ENCODE measurements at regions not wholly inside any gene's neighbourhood (a gene's known extent, or its start where the extent isn't known, plus 50 kb on each side); places are given as distances from the start of the nearest gene placed in this dataset.
"Not testable (repeated sequence)": the region's sequence is repeated elsewhere in the genome, so short reads cannot be mapped to it uniquely, and the experiment has no call there.

GRCh38 chr15:61376961-61377360 is 147.9 kb upstream of the RORA start:
- DNase-seq (ENCODE audit: low spot score) (no peak), ATAC-seq (no peak)

GRCh38 chr15:61376516-61376915 is 147.4 kb upstream of the RORA start:
- ATAC-seq, result no peak
- no peak for DNase-seq (ENCODE audit: low spot score)

GRCh38 chr15:61374848-61375247 is 145.7 kb upstream of the RORA start:
- ATAC-seq (peak; percentile 69), DNase-seq (ENCODE audit: low spot score) (no peak)

GRCh38 chr15:61367953-61368352 is 138.9 kb upstream of the RORA start:
- no peak for DNase-seq (ENCODE audit: low spot score)
- peak; percentile 45 for ATAC-seq

GRCh38 chr15:61364871-61365270 is 135.8 kb upstream of the RORA start:
- no peak for ATAC-seq
- DNase-seq (ENCODE audit: low spot score), result no peak

DNA sequence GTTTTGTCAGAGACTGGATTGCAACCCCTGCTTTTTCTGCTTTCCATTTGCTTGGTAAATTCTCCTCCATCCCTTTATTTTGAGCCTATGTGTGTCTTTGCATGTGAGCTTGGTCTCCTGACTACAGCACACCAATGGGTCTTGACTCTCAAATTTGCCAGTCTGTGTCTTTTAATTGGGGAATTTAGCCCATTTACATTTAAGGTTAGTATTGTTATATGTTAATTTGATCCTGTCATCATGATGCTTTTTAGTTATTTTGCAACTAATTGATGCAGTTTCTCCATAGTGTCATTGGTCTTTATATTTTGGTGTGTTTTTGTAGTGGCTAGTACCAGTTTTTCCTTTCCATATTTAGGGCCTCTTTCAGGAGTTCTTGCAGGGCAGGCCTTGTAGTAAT is 133.8 kb upstream of the RORA start:
- ATAC-seq, result not testable (repeated sequence)

GRCh38 chr15:61344293-61344692 is 115.2 kb upstream of the RORA start:
- ATAC-seq (no peak), DNase-seq (ENCODE audit: low spot score) (no peak)

More for the DNA sequence above, 133.8 kb upstream of the RORA start:
- not testable (repeated sequence) for DNase-seq (ENCODE audit: low spot score)

- ATAC-seq, result peak; percentile 41
Measured at GRCh38 chr15:61342390-61342789, 113.3 kb upstream of the RORA start.

DNA sequence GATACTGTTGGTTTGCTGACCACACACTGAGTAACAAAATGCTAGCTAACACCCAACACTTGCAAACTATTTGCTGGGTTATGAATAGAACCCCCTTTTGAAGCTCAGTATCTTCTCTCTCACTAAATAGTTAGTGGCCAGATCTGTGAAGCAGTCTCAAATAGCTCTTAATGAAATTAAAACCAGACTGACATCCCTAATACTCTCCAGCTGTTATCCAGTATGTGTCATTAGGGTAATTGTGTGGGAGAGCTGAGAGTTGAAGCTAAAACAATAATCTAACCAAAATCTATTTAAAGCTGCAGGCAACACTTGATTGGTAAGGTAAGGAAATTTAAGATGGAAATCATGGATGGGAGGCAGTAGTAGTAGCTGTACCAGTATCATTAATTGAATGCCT is 110.4 kb upstream of the RORA start:
- DNase-seq (ENCODE audit: low spot score) (no peak), ATAC-seq (no peak)

More at GRCh38 chr15:61342390-61342789, 113.3 kb upstream of the RORA start:
- no peak for DNase-seq (ENCODE audit: low spot score)

- DNase-seq (ENCODE audit: low spot score) (no peak), ATAC-seq (no peak)
Measured at GRCh38 chr15:61337541-61337940, 108.4 kb upstream of the RORA start.

GRCh38 chr15:61336026-61336638 is 107.0 kb upstream of the RORA start:
- ATAC-seq, result peak; percentile 93

DNA sequence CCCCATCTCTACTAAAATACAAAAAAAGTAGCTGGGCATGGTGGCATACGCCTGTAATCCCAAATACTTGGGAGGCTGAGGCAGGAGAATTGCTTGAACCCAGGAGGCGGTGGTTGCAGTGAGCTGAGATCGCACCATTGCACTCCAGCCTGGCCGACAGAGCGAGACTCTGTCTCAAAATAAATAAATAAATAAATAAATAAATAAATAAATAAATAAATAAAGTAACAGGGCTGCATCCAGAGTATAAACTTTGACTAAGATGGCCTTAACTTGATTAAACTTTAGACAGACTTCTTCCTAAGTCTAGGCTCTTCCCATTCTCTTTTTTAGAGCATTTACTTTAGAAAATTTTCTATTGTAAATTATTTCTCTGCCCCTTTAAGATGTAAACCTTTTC is 105.6 kb upstream of the RORA start:
- not testable (repeated sequence) for DNase-seq (ENCODE audit: low spot score); ATAC-seq

More at GRCh38 chr15:61336026-61336638, 107.0 kb upstream of the RORA start:
- no peak for DNase-seq (ENCODE audit: low spot score)

DNA sequence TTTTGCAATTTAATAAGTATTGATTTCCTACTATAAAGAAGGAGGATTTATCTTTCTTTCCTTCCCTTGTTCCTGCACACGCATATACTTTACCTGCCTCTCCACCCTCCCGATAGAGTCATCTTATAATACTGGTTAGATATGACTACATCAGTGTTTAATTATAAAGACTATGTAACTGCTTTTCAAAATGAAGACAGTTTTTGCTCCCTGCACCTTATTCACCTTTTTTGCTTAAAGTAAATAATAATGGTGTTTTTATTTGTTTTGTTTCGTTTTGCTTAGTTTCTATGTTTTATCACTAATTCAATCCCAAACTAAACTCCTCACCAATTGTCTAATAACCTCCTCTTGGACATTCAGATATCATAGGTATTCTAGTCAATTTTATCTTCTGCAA is 101.9 kb upstream of the RORA start:
- ATAC-seq, result no peak
- DNase-seq (ENCODE audit: low spot score), result no peak

GRCh38 chr15:61327019-61327631 is 98.0 kb upstream of the RORA start:
- ATAC-seq (peak; percentile 94), DNase-seq (ENCODE audit: low spot score) (peak; percentile 74)

GRCh38 chr15:61319892-61320291 is 90.8 kb upstream of the RORA start:
- DNase-seq (ENCODE audit: low spot score) (no peak), ATAC-seq (peak; percentile 63)

GRCh38 chr15:61318802-61319525 is 89.9 kb upstream of the RORA start:
- DNase-seq (ENCODE audit: low spot score) (no peak), ATAC-seq (peak; percentile 36)

GRCh38 chr15:61318301-61318700 is 89.2 kb upstream of the RORA start:
- DNase-seq (ENCODE audit: low spot score) (no peak), ATAC-seq (peak; percentile 73)

DNA sequence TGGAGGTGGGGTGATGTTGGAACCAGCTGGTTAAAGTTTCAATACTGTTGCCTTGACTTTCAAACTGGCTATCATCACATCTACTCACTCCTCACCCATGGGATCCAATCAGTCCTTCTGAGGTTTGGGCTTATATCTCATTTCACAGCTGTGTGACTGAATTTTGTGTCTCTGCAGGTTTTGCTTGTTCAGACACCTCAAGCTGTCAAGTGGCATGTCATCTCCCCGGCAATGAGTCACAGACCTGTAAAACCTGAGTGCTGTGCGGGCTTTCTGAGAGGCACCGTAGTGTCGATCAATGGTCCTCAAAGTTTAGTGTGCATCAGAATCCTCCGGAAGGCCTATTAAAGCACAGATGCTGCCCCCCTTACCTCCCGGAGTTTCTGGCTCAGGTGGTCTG is 86.4 kb upstream of the RORA start:
- ATAC-seq (no peak), DNase-seq (ENCODE audit: low spot score) (no peak)

DNA sequence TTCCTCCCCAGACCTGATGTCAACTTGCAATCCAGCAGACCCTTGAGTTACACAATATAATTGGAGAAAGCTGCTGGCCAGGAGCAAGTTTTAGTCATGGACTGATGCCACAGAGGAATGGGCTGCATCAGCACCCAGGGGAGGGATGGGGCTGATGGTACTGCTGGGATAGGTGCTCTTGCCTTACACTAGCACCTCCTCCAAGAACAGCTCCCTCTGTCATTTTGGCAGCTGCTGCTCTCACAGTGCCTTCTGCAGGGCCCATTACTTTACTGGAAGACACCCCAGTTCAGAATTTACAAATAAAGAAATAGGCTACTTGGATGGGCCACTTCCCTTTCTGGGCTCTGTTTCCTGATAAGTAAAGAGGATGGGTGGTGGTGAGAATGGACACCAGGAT is 85.3 kb upstream of the RORA start:
- ATAC-seq, result no peak
- no peak for DNase-seq (ENCODE audit: low spot score)

DNA sequence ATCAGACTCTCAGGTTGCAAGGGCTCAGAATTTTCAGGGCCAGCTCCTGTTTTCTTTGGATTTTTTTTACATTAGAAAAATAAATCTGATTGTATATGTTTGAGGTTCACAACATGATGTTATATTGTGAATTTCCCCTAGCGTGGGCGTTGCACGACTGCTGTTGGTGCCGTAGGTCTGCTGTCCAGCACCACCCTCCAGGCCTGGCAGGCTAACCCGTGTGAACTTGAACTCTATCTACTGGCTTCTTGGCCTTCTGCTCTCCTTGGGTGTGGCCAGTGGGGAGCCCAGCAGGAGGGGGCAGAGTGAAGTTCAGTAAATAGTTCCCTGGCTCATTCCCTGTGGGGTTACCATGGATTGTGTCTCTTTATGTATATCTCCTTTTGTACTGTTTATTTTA is 80.5 kb upstream of the RORA start:
- ATAC-seq (no peak), DNase-seq (ENCODE audit: low spot score) (no peak)

DNA sequence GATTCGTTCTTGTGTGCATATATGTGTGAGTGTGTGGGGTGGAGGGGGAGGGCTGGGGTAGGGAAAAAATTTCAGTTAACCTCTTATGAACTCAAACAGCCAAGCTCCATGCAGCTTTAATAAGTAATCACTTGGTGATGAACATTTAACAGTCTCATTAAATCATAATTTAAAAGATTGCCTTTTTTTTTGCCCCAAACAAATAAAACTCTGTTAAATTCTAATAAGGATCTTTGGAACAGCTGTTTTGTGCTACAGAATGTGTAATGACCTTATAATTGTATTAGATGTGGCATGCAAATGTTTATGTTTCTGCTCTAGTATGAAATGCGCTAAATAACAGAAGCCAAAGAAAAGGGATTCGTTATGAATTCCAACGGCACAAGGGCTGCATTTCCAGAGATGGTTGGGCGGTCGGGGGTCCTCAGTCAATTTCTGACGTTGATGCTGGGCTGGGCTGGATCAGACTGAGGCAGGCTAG is 80.0 kb upstream of the RORA start:
- DNase-seq (ENCODE audit: low spot score) (no peak), ATAC-seq (no peak)

- DNase-seq (ENCODE audit: low spot score) (no peak), ATAC-seq (no peak)
Measured at GRCh38 chr15:61308437-61308836, 79.3 kb upstream of the RORA start.

Data from left lobe of liver (tissue), 2 donors.